GM18507 (cell line): ENCODE measurements at regions not wholly inside any gene's neighbourhood (a gene's known extent, or its start where the extent isn't known, plus 50 kb on each side); places are given as distances from the start of the nearest gene placed in this dataset.
"Not testable (repeated sequence)": the region's sequence is repeated elsewhere in the genome, so short reads cannot be mapped to it uniquely, and the experiment has no call there.

ENCODE experiments used
- DNase-seq: peaks from one replicate; pipeline ENCODE4 v3.0.0; 2011; ENCODE audit warnings: low read depth; ENCODE audit not compliant: insufficient read length; ENCODE audit errors: extremely low spot score
- FAIRE-seq: peaks from 2 replicates; lab custom pipeline; 2011; peaks lifted over from hg19 to GRCh38; lab: Jason Lieb, UNC

GRCh38 chr6:16955899-16956298 lies 146.0 kb upstream of the STMND1 start:
- FAIRE-seq (no peak), DNase-seq (no peak)

- FAIRE-seq (no peak), DNase-seq (no peak)
These were observed 147.9 kb upstream of the STMND1 start for GRCh38 chr6:16953905-16954304.

GRCh38 chr6:16953446-16953845 lies 148.4 kb upstream of the STMND1 start:
- FAIRE-seq = no peak

GRCh38 chr6:16950825-16951495 lies 150.9 kb upstream of the STMND1 start:
- no peak for DNase-seq
- FAIRE-seq = no peak

More at GRCh38 chr6:16953446-16953845, 148.4 kb upstream of the STMND1 start:
- no peak for DNase-seq

GRCh38 chr6:16950302-16950701 lies 151.5 kb upstream of the STMND1 start:
- FAIRE-seq = no peak

GRCh38 chr6:16949716-16950115 lies 152.1 kb upstream of the STMND1 start:
- DNase-seq (no peak), FAIRE-seq (no peak)

More at GRCh38 chr6:16950302-16950701, 151.5 kb upstream of the STMND1 start:
- DNase-seq = no peak

- DNase-seq = no peak
- no peak for FAIRE-seq
These were observed 153.5 kb upstream of the STMND1 start for GRCh38 chr6:16948396-16948795.

- DNase-seq (no peak), FAIRE-seq (no peak)
These were observed 154.4 kb upstream of the STMND1 start for GRCh38 chr6:16947375-16948015.

GRCh38 chr6:16944596-16944995 lies 157.3 kb upstream of the STMND1 start:
- FAIRE-seq (no peak), DNase-seq (no peak)

- DNase-seq (no peak), FAIRE-seq (no peak)
These were observed 162.0 kb upstream of the STMND1 start for GRCh38 chr6:16939839-16940238.

- FAIRE-seq (no peak), DNase-seq (no peak)
These were observed 162.5 kb upstream of the STMND1 start for GRCh38 chr6:16939351-16939750.

GRCh38 chr6:16936893-16937292 lies 165.0 kb upstream of the STMND1 start:
- DNase-seq (no peak), FAIRE-seq (no peak)

- FAIRE-seq = no peak
These were observed 167.9 kb upstream of the STMND1 start for GRCh38 chr6:16933961-16934360.

GRCh38 chr6:16933532-16933931 lies 168.3 kb upstream of the STMND1 start:
- FAIRE-seq (no peak), DNase-seq (no peak)

More at GRCh38 chr6:16933961-16934360, 167.9 kb upstream of the STMND1 start:
- DNase-seq = no peak

GRCh38 chr6:16932920-16933319 lies 168.9 kb upstream of the STMND1 start:
- FAIRE-seq = no peak
- DNase-seq = no peak

GRCh38 chr6:16931079-16931478 lies 169.8 kb upstream of the ATXN1 start:
- FAIRE-seq, DNase-seq: not testable (repeated sequence)

- DNase-seq (no peak), FAIRE-seq (no peak)
These were observed 169.2 kb upstream of the ATXN1 start for GRCh38 chr6:16930432-16930831.

GRCh38 chr6:16929809-16930208 lies 168.5 kb upstream of the ATXN1 start:
- DNase-seq = no peak
- no peak for FAIRE-seq

GRCh38 chr6:16928387-16928786 lies 167.1 kb upstream of the ATXN1 start:
- FAIRE-seq (no peak), DNase-seq (no peak)

- FAIRE-seq = no peak
These were observed 165.9 kb upstream of the ATXN1 start for GRCh38 chr6:16927205-16927604.

GRCh38 chr6:16925461-16925860 lies 164.2 kb upstream of the ATXN1 start:
- DNase-seq = no peak
- FAIRE-seq = no peak

More at GRCh38 chr6:16927205-16927604, 165.9 kb upstream of the ATXN1 start:
- DNase-seq = no peak
